Testis (tissue), 2 donors: ENCODE measurements at regions not wholly inside any gene's neighbourhood (a gene's known extent, or its start where the extent isn't known, plus 50 kb on each side); places are given as distances from the start of the nearest gene placed in this dataset.

ENCODE experiments used
- DNase-seq: peaks from one replicate; pipeline ENCODE4 v3.0.0-alpha.2; 2019
- H3K27ac ChIP-seq, 2 donors: fragments of 200-600 bp; sonication (generic); one replicate each; pipeline ENCODE4 v1.5.1; 2019
- H3K27me3 ChIP-seq: fragments of 200-600 bp; sonication (generic); one replicate; pipeline ENCODE4 v1.5.1; 2019
- H3K36me3 ChIP-seq: fragments of 200-600 bp; sonication (generic); one replicate; pipeline ENCODE4 v1.5.1; 2017; ENCODE audit warnings: low read depth; ENCODE audit errors: missing control alignments
- H3K4me1 ChIP-seq: fragments of 200-600 bp; sonication (generic); one replicate; pipeline ENCODE4 v1.5.1; 2019
- H3K4me3 ChIP-seq, 2 donors: fragments of 200-600 bp; sonication (generic); one replicate each; pipeline ENCODE4 v1.5.1; 2017 to 2019
- H3K9me3 ChIP-seq: fragments of 200-600 bp; sonication (generic); one replicate; pipeline ENCODE4 v1.5.1; 2017
- CTCF ChIP-seq, 3 experiments: fragments of 450-650 bp in 2 of 3; fragments of 200-600 bp in 1 of 3; sonication (generic) in 1 of 3; IDR thresholded peaks; one replicate each; pipeline ENCODE4 v1.5.1; 2016 to 2019; ENCODE audit warnings: antibody characterized with exemption in 3 of 3, mild to moderate bottlenecking in 2 of 3, moderate library complexity in 1 of 3
- POLR2A ChIP-seq: fragments of 450-650 bp; IDR thresholded peaks from one replicate; pipeline ENCODE4 v1.6.1; 2017; ENCODE audit warnings: antibody characterized with exemption, mild to moderate bottlenecking, moderate library complexity
- WGBS, 2 donors: methylation state at CpG; one replicate each; pipeline ENCODE4 v1.1.5; 2018; 5-methylcytosine and 5-hydroxymethylcytosine counted together
- intact Hi-C: fragments of 100-400 bp; cut with DNase I; formaldehyde crosslinking; loops from one replicate; pipeline ENCODE4 v1.15.1; 2023; ENCODE audit warnings: low total_unique reads

GRCh38 chr2:14684516-14684915, 52.0 kb downstream of the LRATD1 start:
- no peak for DNase-seq
- no peaks in the 10 kb centered on the region for H3K27me3 ChIP-seq
- H3K9me3 ChIP-seq = no peaks in the 10 kb centered on the region
- WGBS, 2 donors = 86 to 88% methylated on average over 3 of the region's 3 CpGs
- intact Hi-C loops = no loop called here
- H3K27ac ChIP-seq = no peak overlapping the region
- TF ChIP-seq CTCF (IDR thresholded peaks at IDR 0.05) (no peak), POLR2A (no peak)
- H3K36me3 ChIP-seq = no peaks in the 10 kb centered on the region
- no peak overlapping the region for H3K4me3 ChIP-seq
- no peaks in the 10 kb centered on the region for H3K4me1 ChIP-seq

GRCh38 chr2:14690926-14691325, 58.4 kb downstream of the LRATD1 start:
- no peak overlapping the region for H3K27ac ChIP-seq
- no peaks in the 10 kb centered on the region for H3K36me3 ChIP-seq
- TF ChIP-seq POLR2A (no peak), CTCF (IDR thresholded peaks at IDR 0.05) (no peak)
- DNase-seq = no peak
- H3K4me1 ChIP-seq = no peaks in the 10 kb centered on the region
- H3K4me3 ChIP-seq = no peak overlapping the region
- H3K9me3 ChIP-seq = no peaks in the 10 kb centered on the region
- 83 to 91% methylated on average over 4 of the region's 4 CpGs for WGBS, 2 donors
- intact Hi-C loops = no loop called here
- H3K27me3 ChIP-seq = no peaks in the 10 kb centered on the region

GRCh38 chr2:14693874-14694273, 61.4 kb downstream of the LRATD1 start:
- no peaks in the 10 kb centered on the region for H3K9me3 ChIP-seq
- TF ChIP-seq CTCF (IDR thresholded peaks at IDR 0.05) = no peak
- TF ChIP-seq POLR2A = no peak
- H3K4me3 ChIP-seq = no peak overlapping the region
- WGBS, 2 donors = 88 to 89% methylated on average over 2 of the region's 2 CpGs
- H3K36me3 ChIP-seq = no peaks in the 10 kb centered on the region
- intact Hi-C loops = no loop called here
- DNase-seq = no peak
- no peaks in the 10 kb centered on the region for H3K27me3 ChIP-seq
- H3K4me1 ChIP-seq = no peaks in the 10 kb centered on the region
- H3K27ac ChIP-seq = no peak overlapping the region

GRCh38 chr2:14700753-14701152, 68.2 kb downstream of the LRATD1 start:
- intact Hi-C loops = no loop called here

More at GRCh38 chr2:14700753-14701152, 68.2 kb downstream of the LRATD1 start:
- TF ChIP-seq CTCF (IDR thresholded peaks at IDR 0.05) (no peak), POLR2A (no peak)
- Histone ChIP-seq H3K4me3 (no peak overlapping the region), H3K4me1 (no peaks in the 10 kb centered on the region), H3K36me3 (no peaks in the 10 kb centered on the region), H3K27me3 (no peaks in the 10 kb centered on the region), H3K27ac (no peak overlapping the region), H3K9me3 (no peaks in the 10 kb centered on the region)
- WGBS, 2 donors = 78 to 89% methylated on average over 2 of the region's 2 CpGs
- DNase-seq = no peak
